ENCODE measurements at regions not wholly inside any gene's neighbourhood (a gene's known extent, or its start where the extent isn't known, plus 50 kb on each side); places are given as distances from the start of the nearest gene placed in this dataset.
"Not testable (repeated sequence)": the region's sequence is repeated elsewhere in the genome, so short reads cannot be mapped to it uniquely, and the experiment has no call there.

- DNase-seq = no peak
These were observed 378.6 kb upstream of the TYRP1 start for GRCh38 chr9:12314589-12314988.

- no peak for DNase-seq
These were observed 374.2 kb upstream of the TYRP1 start for GRCh38 chr9:12318732-12319685.

GRCh38 chr9:12329623-12329985 lies 363.6 kb upstream of the TYRP1 start:
- no peak for DNase-seq

DNA sequence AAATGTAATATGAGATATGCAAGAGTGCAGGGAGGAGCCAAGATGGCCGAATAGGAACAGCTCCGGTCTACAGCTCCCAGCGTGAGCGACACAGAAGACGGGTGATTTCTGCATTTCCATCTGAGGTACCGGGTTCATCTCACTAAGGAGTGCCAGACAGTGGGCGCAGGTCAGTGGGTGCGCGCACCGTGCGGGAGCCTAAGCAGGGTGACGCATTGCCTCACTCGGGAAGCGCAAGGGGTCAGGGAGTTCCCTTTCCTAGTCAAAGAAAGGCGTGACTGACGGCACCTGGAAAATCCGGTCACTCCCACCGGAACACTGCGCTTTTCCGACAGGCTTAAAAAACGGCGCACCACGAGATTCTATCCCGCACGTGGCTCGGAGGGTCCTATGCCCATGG lies 359.2 kb upstream of the TYRP1 start:
- not testable (repeated sequence) for DNase-seq

DNA sequence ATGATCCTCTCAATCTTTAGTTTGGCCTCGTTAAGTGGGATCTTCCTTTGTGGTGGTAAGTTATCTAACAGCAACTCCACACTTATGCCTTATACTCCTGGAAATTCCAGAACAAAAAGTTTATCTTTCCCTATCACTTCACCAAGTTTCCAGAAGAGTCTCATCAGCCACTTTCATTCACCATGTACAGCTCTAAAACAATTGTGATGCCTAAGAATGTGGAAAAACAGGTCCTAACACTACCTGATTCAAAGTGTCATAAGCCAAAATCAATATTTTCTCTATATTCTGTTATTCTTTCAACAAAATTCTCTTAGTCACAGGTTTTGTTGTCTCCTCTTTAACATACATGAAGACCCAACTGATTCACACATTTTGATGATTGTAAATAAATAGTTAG lies 342.4 kb upstream of the TYRP1 start:
- DNase-seq = no peak

DNA sequence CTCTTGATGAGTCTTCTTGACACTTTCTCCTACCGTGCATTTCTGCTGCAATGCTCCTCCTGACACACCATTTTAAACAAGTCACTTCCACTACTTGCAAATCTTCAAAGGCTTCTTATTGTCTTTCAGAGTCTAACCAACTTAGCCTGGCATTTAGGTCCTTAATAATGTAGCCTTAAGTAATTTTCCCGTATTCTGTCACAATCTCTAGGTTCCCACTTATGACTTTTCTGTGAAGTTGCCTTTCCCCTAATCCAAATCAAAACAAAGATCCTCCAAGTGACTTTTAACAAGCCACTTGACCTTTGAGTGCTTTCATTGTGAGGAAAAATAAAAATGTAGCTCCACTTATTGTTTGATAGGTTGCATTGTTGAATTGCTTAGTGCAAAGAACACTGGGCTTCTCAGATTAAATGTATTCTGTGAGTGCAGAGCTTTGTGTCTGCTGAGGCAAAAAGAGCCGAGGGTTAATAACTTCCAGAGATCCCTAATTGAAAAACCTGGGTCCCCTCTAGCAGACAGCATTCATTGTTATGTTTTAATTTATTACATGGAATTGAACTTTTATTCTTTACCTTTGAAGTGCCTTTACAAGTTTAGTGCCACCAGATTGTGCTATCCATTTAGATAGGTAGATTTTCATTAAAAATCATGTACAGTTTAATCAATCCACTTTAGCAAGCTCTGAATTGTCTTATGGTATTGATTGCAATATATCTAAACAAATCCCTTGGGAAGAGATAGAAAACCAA lies 341.7 kb upstream of the TYRP1 start:
- DNase-seq = no peak

- no peak for DNase-seq
These were observed 341.2 kb upstream of the TYRP1 start for GRCh38 chr9:12352045-12352315.

DNA sequence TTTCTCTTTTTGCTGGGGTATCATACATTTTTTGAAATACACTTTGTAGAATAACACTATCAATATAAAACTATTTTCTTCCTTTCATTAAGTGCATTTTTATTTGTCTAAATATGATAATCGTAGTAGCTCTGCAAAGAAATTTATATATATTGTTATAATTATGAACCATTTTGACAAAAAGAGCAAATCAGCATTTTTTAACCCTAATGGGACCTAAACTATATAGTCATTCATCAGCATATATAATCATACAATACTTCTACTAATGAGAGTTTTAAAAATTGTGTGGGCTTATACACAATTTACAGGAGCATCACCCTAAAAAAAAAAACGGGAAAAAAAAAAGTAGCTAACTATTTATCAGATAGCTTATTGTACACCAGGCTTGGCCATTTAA lies 329.7 kb upstream of the TYRP1 start:
- DNase-seq = no peak

- DNase-seq = no peak
These were observed 324.6 kb upstream of the TYRP1 start for GRCh38 chr9:12368569-12368968.

DNA sequence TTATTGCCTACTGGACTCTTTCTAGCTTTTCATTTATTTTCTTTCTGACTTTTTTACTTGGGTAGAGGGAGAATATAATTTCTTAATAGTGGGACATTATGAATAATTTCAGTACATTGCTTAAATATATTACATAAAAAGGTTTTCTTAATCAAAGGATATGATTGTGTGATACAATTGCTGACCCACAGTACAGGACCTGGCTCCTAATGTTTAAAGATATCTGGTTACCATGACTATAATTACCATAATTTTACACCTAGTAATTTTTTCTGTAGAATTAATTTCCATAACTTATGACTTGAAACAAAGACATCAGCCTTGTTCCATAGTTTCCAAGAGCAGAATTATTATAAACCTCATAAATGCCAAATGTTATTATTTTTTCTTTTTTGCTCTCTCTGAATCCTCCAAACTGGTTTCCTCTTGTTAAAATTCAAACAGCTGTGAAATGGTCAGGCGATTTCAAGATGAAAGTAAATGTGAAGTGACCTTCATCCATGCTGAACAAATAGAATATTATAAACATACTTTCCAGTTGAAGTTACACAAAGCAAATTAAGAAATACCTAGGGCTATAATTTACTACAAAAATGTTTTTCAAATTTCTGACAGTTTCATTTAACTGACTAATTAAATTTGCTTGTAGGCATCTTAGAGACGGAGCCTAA lies 301.2 kb upstream of the TYRP1 start:
- no peak for DNase-seq

DNA sequence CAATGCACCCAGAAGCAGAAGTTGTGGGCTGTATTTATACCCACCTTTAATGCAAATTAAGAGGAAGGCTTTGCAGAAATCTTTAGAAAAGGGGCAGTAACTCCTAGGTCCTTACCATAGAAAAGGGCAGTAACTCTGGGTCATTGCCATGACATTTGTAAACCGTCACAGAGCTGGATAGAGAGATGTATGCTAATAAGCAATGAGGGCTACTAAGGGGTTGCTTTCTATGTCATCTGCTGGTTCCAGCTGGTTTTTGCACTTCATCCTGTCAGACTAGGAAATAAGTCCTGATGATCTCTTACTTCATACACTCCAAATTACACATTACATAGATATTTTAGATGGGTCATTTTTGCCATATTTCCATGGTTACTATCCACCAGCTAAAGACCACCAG lies 299.1 kb upstream of the TYRP1 start:
- no peak for DNase-seq

DNA sequence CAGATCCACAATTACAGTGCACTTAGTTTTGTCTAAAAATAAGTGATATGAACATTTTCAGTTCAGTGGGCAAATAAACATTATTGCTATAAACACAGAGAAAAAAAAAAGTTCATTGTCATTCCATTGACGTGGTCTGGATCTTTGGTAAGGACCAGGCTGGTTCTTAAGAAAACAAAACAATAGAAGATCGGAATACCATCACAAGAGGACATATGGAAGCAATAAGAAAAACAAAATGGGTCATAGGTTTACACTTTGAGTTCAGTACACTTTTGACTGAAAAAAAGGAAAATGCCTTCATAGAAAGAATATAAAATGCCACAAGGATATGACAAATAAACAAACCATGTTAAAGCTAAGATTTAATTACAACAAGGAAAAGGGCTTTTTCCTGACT lies 289.5 kb upstream of the TYRP1 start:
- no peak for DNase-seq

GRCh38 chr9:12413986-12414385 lies 279.2 kb upstream of the TYRP1 start:
- DNase-seq = no peak

GRCh38 chr9:12414514-12414913 lies 278.7 kb upstream of the TYRP1 start:
- DNase-seq = no peak

- no peak for DNase-seq
These were observed 277.8 kb upstream of the TYRP1 start for GRCh38 chr9:12415361-12415760.

DNA sequence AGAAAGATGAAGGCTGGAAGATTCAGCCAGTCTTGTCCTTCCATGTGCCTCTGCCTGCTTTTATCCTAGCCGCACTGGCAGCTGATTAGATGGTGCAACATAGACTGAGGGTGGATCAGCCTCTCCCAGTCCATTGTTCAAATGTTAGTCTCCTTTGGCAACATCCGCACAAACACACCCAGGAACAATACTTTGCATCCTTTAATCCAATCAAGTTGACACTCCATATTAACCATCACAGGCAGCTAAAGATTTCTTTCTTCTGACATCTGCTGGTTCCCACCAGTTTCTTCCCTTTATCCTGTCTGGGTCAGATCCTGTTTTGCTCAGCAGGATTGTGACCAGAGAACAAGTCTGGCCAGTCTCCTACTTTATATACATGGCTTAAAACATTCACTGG lies 276.5 kb upstream of the TYRP1 start:
- no peak for DNase-seq

DNA sequence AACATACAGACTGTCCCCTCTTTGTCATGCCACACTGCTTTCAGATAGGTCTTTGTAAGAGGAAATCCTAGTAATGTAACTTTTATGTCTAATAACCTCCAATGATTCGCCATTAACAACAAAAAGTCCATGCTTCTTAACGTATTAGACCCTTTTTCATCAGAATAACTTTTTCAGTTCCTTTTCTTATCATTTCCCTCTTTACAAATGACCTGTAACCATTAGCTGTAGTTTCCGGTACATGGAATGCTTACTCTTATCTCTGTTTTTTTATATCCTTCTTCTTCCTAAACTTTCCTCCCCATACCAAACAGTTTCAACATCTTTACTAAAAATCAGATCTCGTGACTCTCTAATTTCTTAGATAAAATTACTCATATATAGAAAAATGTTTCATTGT lies 268.9 kb upstream of the TYRP1 start:
- no peak for DNase-seq

GRCh38 chr9:12425878-12426864 lies 267.0 kb upstream of the TYRP1 start:
- DNase-seq = no peak

DNA sequence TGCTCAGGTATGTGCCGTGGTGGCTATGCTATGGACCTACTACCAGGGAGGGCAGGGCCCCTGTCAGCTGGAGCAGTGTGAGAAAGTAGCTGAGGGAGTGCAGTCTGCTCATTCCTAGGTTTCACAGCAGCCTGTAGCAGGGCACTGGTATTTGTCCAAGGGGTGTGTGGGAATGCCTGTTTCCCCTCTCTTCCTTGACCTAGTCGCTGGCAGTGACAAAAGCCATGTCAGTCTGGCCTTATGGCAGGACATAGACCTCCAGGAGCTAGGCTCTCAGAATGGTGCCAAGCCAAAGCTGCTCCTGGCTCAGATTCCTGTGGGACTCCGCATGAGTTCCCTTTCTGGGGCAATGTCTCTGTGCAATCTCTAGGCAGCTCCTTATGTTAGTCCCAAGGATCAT lies 253.9 kb upstream of the TYRP1 start:
- DNase-seq = no peak

DNA sequence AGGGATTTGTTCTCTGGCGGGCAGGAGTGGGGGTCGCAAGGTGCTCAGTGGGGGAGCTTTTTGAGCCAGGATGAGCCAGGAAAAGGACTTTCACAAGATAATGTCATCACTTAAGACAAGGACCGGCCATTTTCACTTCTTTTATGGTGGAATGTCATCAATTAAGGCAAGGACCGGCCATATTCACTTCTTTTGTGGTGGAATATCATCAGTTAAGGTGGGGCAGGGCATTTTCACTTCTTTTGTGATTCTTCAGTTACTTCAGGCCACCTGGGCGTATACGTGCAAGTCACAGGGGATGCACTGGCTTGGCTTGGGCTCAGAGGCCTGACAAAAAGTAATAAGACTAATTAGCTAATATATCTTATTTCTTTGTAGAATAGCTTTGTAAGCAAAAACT lies 252.1 kb upstream of the TYRP1 start:
- not testable (repeated sequence) for DNase-seq

- no peak for DNase-seq
These were observed 251.7 kb upstream of the TYRP1 start for GRCh38 chr9:12441506-12441905.

GRCh38 chr9:12448246-12448645 lies 244.9 kb upstream of the TYRP1 start:
- DNase-seq = no peak

Measured in C1 segment of cervical spinal cord (tissue), 14 donors.